LNCaP clone FGC (cell line): ENCODE measurements at regions not wholly inside any gene's neighbourhood (a gene's known extent, or its start where the extent isn't known, plus 50 kb on each side); places are given as distances from the start of the nearest gene placed in this dataset.

Experiments used
- DNase-seq: peaks from one replicate; pipeline ENCODE4 v3.0.0-alpha.2; 2011; ENCODE audit warnings: low read depth
- H3K4me3 ChIP-seq: 2 replicates; pipeline ENCODE4 v1.5.1; 2011; ENCODE audit warnings: mild to moderate bottlenecking, low read depth, low read length, control low read depth
- TF ChIP-seq, protein P1 (sequence below): IDR thresholded peaks from 2 replicates; pipeline ENCODE4 v1.5.1; 2012; ENCODE audit warnings: mild to moderate bottlenecking; ENCODE audit not compliant: control insufficient read depth, insufficient read depth; ENCODE audit errors: extremely low read depth

DNA sequence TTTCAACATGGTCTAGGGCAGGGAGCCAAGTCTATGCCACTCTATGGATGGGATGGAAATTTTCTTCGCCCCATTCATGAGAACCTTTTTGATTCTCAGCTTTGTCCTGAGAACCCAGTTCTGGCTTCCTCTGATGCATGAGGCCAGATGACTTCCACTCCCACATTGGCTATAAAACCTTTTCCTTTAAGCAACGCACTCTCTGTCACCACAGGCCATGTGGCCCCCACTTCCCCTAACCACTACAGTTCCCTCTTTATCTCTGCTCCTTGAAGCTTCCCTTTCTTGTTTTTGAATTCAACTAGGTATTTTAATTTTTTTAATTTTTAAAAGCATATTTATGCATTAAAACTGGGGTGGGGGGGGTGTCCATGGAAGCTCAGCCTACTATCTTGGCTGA is 401.3 kb downstream of the ENC1 start:
- TF ChIP-seq, protein P1, sequence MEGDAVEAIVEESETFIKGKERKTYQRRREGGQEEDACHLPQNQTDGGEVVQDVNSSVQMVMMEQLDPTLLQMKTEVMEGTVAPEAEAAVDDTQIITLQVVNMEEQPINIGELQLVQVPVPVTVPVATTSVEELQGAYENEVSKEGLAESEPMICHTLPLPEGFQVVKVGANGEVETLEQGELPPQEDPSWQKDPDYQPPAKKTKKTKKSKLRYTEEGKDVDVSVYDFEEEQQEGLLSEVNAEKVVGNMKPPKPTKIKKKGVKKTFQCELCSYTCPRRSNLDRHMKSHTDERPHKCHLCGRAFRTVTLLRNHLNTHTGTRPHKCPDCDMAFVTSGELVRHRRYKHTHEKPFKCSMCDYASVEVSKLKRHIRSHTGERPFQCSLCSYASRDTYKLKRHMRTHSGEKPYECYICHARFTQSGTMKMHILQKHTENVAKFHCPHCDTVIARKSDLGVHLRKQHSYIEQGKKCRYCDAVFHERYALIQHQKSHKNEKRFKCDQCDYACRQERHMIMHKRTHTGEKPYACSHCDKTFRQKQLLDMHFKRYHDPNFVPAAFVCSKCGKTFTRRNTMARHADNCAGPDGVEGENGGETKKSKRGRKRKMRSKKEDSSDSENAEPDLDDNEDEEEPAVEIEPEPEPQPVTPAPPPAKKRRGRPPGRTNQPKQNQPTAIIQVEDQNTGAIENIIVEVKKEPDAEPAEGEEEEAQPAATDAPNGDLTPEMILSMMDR, result no peak
- no peak for DNase-seq
- H3K4me3 ChIP-seq, result no peak overlapping the region

DNA sequence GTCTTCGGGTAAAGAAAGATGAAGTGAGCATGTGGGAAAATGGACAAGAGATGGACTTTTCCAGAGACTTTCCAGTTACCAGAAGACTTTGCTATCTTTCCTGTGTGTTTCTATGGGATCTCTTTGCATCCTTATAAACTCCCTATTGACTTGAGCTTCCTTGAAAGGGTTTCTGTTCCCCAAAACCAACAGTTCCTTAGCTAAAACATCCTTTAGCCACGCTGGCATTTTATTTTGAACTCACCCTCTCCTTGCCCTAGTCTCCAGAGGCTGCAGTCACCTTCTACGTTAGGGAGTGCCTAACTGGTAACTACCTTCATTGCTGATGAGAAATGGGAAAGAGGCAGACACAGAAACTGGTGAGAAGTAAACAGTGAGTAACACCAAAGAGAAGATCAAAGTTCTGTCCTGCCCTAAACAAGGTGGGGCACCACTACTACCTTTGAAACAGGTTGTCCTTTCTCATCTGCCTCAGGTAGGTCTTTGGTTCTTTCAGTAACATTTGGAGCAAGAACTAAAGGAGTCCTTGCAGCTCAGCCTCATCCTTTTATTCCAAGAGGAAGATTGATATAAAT is 402.9 kb downstream of the ENC1 start:
- H3K4me3 ChIP-seq, result no peak overlapping the region
- no peak for DNase-seq
- TF ChIP-seq, protein P1, result no peak

DNA sequence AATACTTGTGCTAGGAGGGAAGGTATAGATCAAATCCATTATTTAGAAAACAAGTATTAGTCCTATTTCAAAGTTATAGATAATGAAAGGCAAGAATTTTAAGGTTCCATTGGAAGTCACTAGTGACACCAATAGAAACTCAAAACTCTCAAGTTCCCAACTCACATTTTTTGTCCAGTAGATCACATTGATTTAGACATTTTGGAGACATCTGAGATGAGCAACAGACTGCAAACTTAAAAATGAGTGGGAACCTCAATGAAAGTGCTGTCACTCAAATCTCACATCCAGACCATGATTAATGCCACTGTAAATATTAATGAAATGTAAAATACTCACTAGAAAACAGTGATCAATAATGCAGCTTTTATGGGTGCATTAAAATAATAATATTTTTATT is 405.0 kb downstream of the ENC1 start:
- H3K4me3 ChIP-seq, result no peak overlapping the region
- TF ChIP-seq, protein P1, result no peak
- DNase-seq, result no peak

DNA sequence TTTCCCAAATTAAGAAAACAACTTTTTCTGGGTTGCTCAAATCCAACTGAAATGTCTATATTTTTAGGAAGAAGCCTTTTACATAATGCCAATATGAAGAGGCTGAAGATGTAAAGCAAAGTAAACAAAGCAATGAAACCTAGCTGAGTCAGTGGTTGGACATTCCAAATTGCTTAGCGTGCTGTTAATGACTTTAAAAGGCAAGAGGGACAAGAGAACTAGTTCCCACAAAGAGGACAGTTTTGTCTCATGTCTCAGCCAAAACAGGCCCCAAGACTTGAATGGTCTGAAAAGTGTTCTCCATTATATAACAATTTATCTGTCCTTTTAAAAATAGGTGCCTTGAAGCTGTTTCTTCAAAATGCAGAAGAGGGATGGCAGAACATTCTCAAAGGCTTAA is 407.0 kb downstream of the ENC1 start:
- TF ChIP-seq, protein P1, result no peak
- H3K4me3 ChIP-seq, result no peak overlapping the region
- no peak for DNase-seq

DNA sequence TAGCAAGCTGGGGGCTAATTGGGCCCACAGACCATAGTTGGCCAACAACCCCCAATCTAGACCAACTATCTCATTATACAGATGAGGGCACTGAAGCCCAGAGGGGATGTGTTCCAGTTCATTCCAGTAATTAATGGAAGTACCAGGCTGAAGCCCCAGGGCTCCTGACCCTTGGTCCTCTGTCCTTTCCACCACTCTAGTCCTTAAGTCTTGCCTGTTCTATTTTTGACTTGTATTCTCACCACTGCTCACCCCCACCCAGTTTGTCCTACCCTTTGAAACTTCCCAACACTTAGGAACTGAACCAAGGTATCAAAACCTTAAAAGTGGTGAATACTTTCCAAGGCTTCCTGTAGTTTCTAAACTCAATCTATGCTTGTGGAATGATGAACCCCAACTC is 407.4 kb downstream of the ENC1 start:
- TF ChIP-seq, protein P1, result no peak
- no peak for DNase-seq
- H3K4me3 ChIP-seq, result no peak overlapping the region

DNA sequence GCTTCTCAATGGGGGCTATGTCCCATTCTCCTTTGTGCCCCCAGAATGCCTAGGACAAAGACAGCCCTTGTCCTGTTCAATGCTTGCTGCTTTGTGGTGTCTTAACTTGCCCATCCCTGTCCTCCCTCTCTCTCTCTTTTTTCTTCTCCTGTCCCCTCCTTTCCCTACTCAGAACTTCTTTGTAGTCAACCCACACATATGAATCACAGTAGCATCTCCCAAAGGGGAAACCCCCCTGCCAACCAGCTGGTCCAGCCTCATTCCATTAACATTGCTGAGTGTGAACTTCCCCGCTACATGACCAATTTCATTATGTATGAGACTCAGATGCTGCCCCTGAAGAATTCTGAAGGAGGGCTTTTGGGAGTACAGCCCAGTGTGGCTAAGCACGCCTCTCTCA is 408.3 kb downstream of the ENC1 start:
- no peak for DNase-seq
- H3K4me3 ChIP-seq, result no peak overlapping the region
- TF ChIP-seq, protein P1, result no peak

DNA sequence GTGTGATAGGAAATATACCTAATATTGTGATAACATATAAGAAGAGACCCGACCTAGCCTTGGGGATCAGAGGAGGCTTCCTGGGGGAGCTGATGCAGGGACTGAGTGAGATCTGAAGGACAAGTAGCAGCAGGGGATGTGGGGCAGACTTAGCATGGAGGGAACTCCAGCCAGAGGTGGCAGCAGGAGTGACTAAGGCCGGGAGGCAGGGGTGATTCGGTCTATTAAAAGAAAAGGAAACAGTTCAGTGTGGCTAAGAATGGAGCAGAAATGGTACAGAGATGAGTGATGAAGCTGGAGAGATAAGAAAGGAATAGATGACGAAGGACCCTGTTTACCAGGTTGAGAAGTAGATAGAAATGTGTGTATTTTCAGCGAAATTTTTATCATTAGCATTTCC is 408.8 kb downstream of the ENC1 start:
- TF ChIP-seq, protein P1, result no peak
- DNase-seq, result no peak
- H3K4me3 ChIP-seq, result no peak overlapping the region
